ENCODE measurements at regions not wholly inside any gene's neighbourhood (a gene's known extent, or its start where the extent isn't known, plus 50 kb on each side); places are given as distances from the start of the nearest gene placed in this dataset.

DNA sequence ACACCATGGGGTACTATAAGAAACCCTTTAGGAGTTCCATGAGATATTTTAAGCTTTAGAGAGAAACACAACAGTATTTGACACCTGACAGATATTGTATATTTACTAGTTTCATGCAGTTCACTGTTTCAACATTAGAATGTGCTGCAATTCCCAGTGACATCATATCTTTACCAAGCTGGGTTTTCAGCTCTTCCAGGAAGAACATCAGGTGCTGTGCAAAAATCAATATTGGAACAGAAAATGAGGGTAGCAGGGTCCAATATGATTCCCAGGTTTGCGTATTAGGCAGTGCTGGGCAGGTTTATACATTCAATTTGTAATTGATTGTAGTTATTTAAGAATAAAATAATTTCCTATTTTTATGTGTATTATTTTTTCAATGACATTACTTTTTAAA lies 500.0 kb upstream of the EPHA7 start:
- H2AFZ ChIP-seq (ENCODE audit: low read length): no peak overlapping the region
- peaks cover 22% of the 10 kb centered on the region for H3K9me3 ChIP-seq (ENCODE audit: low read length)
- H4K20me1 ChIP-seq (ENCODE audit: insufficient read depth, low read depth, low read length): no peaks in the 10 kb centered on the region
- no peak overlapping the region for H3K27ac ChIP-seq (ENCODE audit: low read length)
- no peak overlapping the region for H3K4me3 ChIP-seq (ENCODE audit: low read length)
- H3K27me3 ChIP-seq (ENCODE audit: low read length): no peaks in the 10 kb centered on the region
- no peaks in the 10 kb centered on the region for H3K4me1 ChIP-seq (ENCODE audit: low read length)
- H3K36me3 ChIP-seq (ENCODE audit: insufficient read depth, low read length): no peaks in the 10 kb centered on the region
- DNase-seq: no peak
- no peaks in the 10 kb centered on the region for H3K9me2 ChIP-seq (replicated peaks; ENCODE audit: insufficient read depth, low read length)
- no peak overlapping the region for H3K9ac ChIP-seq (ENCODE audit: low read length)
- no peaks in the 10 kb centered on the region for H3K79me2 ChIP-seq (ENCODE audit: low read length)
- no peak overlapping the region for H3K4me2 ChIP-seq (ENCODE audit: low read depth, low read length, poor library complexity, severe bottlenecking)

DNA sequence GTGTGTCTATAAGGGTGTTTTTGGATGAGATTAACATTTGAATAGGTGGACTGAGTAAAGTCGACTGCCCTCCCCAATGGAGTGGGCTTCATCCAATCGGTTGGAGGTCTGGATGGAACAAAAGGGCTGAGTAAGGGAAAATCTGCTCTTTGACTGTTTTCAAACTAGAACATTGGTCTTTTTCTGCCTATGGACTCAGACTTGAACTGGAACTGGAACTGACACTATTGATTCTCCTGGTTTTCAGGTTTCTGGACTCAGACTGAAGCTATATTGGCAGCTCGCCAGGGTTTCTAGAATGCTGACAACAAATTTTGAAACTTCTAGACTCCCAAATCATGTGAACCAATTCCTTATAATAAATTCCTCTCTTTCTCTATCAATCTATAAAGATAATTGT lies 498.9 kb upstream of the EPHA7 start:
- no peak for DNase-seq
- Histone ChIP-seq H3K9ac (ENCODE audit: low read length) (no peak overlapping the region), H3K9me2 (replicated peaks; ENCODE audit: insufficient read depth, low read length) (no peaks in the 10 kb centered on the region), H3K27ac (ENCODE audit: low read length) (no peak overlapping the region), H3K79me2 (ENCODE audit: low read length) (no peaks in the 10 kb centered on the region), H3K4me2 (ENCODE audit: low read depth, low read length, poor library complexity, severe bottlenecking) (no peak overlapping the region), H3K36me3 (ENCODE audit: insufficient read depth, low read length) (no peaks in the 10 kb centered on the region), H3K27me3 (ENCODE audit: low read length) (no peaks in the 10 kb centered on the region), H3K9me3 (ENCODE audit: low read length) (peaks cover 19% of the 10 kb centered on the region), H2AFZ (ENCODE audit: low read length) (no peak overlapping the region), H3K4me1 (ENCODE audit: low read length) (no peaks in the 10 kb centered on the region), H4K20me1 (ENCODE audit: insufficient read depth, low read depth, low read length) (no peaks in the 10 kb centered on the region), H3K4me3 (ENCODE audit: low read length) (no peak overlapping the region)

DNA sequence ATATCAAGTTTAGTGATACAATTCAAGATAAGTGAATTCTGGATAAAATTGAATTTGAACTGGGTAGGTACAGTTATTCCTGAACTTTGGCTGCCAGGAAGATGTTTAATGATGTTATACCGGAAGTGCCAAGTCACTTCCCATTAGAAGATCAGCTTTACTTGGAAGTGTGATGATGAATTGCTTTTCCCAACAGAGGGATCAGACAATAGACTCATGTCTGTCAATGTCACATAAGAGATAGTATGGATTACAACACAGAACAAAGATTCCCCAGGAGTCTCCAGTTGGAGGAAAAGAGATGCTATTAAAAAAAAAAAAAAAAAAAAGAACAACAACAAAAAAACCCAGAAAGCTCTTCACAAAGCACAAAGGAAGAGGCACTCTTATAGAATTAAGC lies 497.9 kb upstream of the EPHA7 start:
- Histone ChIP-seq H3K27ac (ENCODE audit: low read length) (no peak overlapping the region), H2AFZ (ENCODE audit: low read length) (no peak overlapping the region), H3K9ac (ENCODE audit: low read length) (no peak overlapping the region), H3K9me2 (replicated peaks; ENCODE audit: insufficient read depth, low read length) (no peaks in the 10 kb centered on the region; the same call in 1 of the 2 replicates), H3K4me2 (ENCODE audit: low read depth, low read length, poor library complexity, severe bottlenecking) (no peak overlapping the region), H4K20me1 (ENCODE audit: insufficient read depth, low read depth, low read length) (no peaks in the 10 kb centered on the region), H3K4me1 (ENCODE audit: low read length) (no peaks in the 10 kb centered on the region), H3K4me3 (ENCODE audit: low read length) (no peak overlapping the region), H3K9me3 (ENCODE audit: low read length) (peaks cover 26% of the 10 kb centered on the region), H3K36me3 (ENCODE audit: insufficient read depth, low read length) (no peaks in the 10 kb centered on the region), H3K27me3 (ENCODE audit: low read length) (no peaks in the 10 kb centered on the region), H3K79me2 (ENCODE audit: low read length) (no peaks in the 10 kb centered on the region)
- no peak for DNase-seq

DNA sequence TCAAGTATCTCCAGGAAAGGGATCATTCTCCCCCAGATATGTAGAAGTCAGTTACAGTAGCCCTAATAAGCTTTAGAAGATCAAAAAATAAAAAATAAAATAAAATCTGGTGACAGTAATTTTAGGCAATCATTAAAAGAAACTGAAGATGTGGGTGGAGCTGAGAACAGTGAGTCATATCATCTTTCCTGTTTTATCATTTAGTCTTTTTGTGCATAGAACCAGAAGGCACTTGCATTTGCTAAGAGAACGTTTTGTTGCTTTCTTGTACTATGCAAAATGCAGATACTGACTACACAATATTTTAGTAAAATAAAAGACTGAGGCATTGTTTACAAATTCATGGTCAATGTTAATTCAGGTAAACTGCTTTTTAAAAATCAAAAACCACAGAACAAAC lies 497.4 kb upstream of the EPHA7 start:
- no peaks in the 10 kb centered on the region; the same call in 1 of the 2 replicates for H3K9me2 ChIP-seq (replicated peaks; ENCODE audit: insufficient read depth, low read length)
- no peak overlapping the region for H3K9ac ChIP-seq (ENCODE audit: low read length)
- H3K79me2 ChIP-seq (ENCODE audit: low read length): no peaks in the 10 kb centered on the region
- no peak for DNase-seq
- H3K4me2 ChIP-seq (ENCODE audit: low read depth, low read length, poor library complexity, severe bottlenecking): no peak overlapping the region
- H3K4me3 ChIP-seq (ENCODE audit: low read length): no peak overlapping the region
- no peaks in the 10 kb centered on the region for H4K20me1 ChIP-seq (ENCODE audit: insufficient read depth, low read depth, low read length)
- H3K27me3 ChIP-seq (ENCODE audit: low read length): no peaks in the 10 kb centered on the region
- no peak overlapping the region for H3K27ac ChIP-seq (ENCODE audit: low read length)
- H3K36me3 ChIP-seq (ENCODE audit: insufficient read depth, low read length): no peaks in the 10 kb centered on the region
- no peaks in the 10 kb centered on the region for H3K4me1 ChIP-seq (ENCODE audit: low read length)
- H2AFZ ChIP-seq (ENCODE audit: low read length): no peak overlapping the region
- peaks cover 29% of the 10 kb centered on the region for H3K9me3 ChIP-seq (ENCODE audit: low read length)

DNA sequence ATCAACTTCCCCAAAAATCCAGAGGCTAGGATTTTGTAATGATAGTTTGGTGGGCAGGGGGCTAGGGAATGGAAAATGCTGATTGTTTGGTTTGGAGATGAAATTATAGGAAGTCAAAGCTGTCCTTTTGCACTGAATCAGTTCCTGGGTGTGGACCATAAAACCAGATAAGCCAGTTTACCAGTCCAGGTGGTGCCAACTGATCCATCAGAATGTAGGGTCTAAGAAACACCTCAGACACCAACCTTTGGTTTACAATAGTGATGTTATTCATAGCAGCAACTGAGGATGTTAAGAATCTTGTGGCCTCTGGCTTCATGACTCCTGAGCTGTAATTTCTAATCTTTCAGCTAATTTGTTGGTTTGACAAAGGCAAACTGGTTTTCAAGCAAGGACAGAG lies 496.6 kb upstream of the EPHA7 start:
- DNase-seq: no peak

DNA sequence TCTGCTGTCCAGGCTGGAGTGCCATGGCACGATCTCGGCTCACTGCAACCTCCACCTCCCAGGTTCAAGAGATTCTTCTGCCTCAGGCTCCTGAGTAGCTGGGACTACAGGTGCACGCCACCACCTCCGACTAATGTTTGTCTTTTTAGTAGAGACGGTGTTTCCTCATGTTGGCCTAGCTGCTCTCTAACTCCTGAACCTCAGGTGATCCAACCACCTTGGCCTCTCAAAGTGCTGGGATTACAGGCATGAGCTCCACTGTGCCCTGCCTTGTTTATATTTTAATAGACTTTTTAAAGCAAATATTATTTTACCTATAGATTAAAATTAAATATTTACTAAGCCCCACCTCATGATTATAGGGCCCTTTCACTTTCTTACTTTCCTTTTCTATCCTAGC lies 483.2 kb upstream of the EPHA7 start:
- Histone ChIP-seq H3K27me3 (ENCODE audit: low read length) (no peaks in the 10 kb centered on the region), H3K4me1 (ENCODE audit: low read length) (no peaks in the 10 kb centered on the region), H3K9me2 (replicated peaks; ENCODE audit: insufficient read depth, low read length) (no peaks in the 10 kb centered on the region), H3K27ac (ENCODE audit: low read length) (no peak overlapping the region), H3K9me3 (ENCODE audit: low read length) (peaks cover 12% of the 10 kb centered on the region), H3K9ac (ENCODE audit: low read length) (no peak overlapping the region), H3K4me2 (ENCODE audit: low read depth, low read length, poor library complexity, severe bottlenecking) (no peak overlapping the region), H3K79me2 (ENCODE audit: low read length) (no peaks in the 10 kb centered on the region), H2AFZ (ENCODE audit: low read length) (no peak overlapping the region), H4K20me1 (ENCODE audit: insufficient read depth, low read depth, low read length) (no peaks in the 10 kb centered on the region), H3K4me3 (ENCODE audit: low read length) (no peak overlapping the region), H3K36me3 (ENCODE audit: insufficient read depth, low read length) (no peaks in the 10 kb centered on the region)
- DNase-seq: no peak

More for the DNA sequence above, 496.6 kb upstream of the EPHA7 start:
- peaks cover 32% of the 10 kb centered on the region for H3K9me3 ChIP-seq (ENCODE audit: low read length)
- no peaks in the 10 kb centered on the region for H3K27me3 ChIP-seq (ENCODE audit: low read length)
- no peaks in the 10 kb centered on the region for H4K20me1 ChIP-seq (ENCODE audit: insufficient read depth, low read depth, low read length)
- no peak overlapping the region for H3K27ac ChIP-seq (ENCODE audit: low read length)
- no peaks in the 10 kb centered on the region for H3K36me3 ChIP-seq (ENCODE audit: insufficient read depth, low read length)
- no peak overlapping the region for H2AFZ ChIP-seq (ENCODE audit: low read length)
- H3K79me2 ChIP-seq (ENCODE audit: low read length): no peaks in the 10 kb centered on the region
- H3K9me2 ChIP-seq (replicated peaks; ENCODE audit: insufficient read depth, low read length): no peaks in the 10 kb centered on the region; the same call in 1 of the 2 replicates
- no peaks in the 10 kb centered on the region for H3K4me1 ChIP-seq (ENCODE audit: low read length)
- no peak overlapping the region for H3K4me2 ChIP-seq (ENCODE audit: low read depth, low read length, poor library complexity, severe bottlenecking)
- no peak overlapping the region for H3K9ac ChIP-seq (ENCODE audit: low read length)
- no peak overlapping the region for H3K4me3 ChIP-seq (ENCODE audit: low read length)

DNA sequence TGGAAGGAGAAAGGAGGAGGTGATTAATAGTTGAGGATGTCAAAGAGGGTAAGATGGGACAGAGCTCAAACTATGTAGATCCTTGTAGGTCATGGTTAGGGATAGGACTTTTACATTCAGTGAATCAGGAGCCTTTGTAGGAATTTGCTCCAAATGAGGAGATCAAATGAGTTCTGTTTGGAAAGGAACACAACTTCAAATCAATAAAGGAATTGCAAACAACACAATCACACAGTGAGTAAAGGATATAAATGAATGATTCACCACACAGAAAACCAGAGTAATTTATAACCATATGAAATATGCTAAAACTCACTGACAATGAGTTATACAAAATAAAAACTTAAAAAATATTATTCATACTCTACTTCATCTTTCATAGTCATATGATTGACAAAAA lies 480.8 kb upstream of the EPHA7 start:
- no peak overlapping the region for H3K27ac ChIP-seq (ENCODE audit: low read length)
- H3K9ac ChIP-seq (ENCODE audit: low read length): no peak overlapping the region
- no peaks in the 10 kb centered on the region; the same call in 1 of the 2 replicates for H3K36me3 ChIP-seq (ENCODE audit: insufficient read depth, low read length)
- no peaks in the 10 kb centered on the region for H3K27me3 ChIP-seq (ENCODE audit: low read length)
- DNase-seq: no peak
- no peaks in the 10 kb centered on the region for H3K9me2 ChIP-seq (replicated peaks; ENCODE audit: insufficient read depth, low read length)
- peaks cover 26% of the 10 kb centered on the region for H3K9me3 ChIP-seq (ENCODE audit: low read length)
- H3K79me2 ChIP-seq (ENCODE audit: low read length): no peaks in the 10 kb centered on the region
- H4K20me1 ChIP-seq (ENCODE audit: insufficient read depth, low read depth, low read length): no peaks in the 10 kb centered on the region
- no peak overlapping the region for H3K4me2 ChIP-seq (ENCODE audit: low read depth, low read length, poor library complexity, severe bottlenecking)
- H3K4me3 ChIP-seq (ENCODE audit: low read length): no peak overlapping the region
- no peak overlapping the region for H2AFZ ChIP-seq (ENCODE audit: low read length)
- H3K4me1 ChIP-seq (ENCODE audit: low read length): no peaks in the 10 kb centered on the region

DNA sequence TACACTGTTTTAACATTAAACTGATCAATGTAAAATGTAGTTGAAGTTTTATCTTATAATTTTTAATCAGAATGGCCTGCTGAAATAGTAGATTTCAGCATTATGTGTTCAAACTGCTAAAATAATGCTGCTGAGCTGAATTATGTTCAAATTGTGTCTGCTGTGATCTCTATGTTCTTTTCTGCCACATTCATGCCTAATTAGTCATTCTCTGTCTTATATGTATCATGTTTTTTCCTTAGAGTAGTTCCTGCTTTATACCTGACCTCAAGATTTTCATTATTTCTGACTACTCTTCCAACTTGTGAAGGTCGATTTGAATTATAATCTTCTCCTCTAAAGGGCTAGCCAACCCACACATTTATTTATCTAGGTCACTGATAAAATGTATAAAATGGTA lies 476.7 kb upstream of the EPHA7 start:
- Histone ChIP-seq H3K9me2 (replicated peaks; ENCODE audit: insufficient read depth, low read length) (no peaks in the 10 kb centered on the region), H3K36me3 (ENCODE audit: insufficient read depth, low read length) (no peaks in the 10 kb centered on the region; the same call in 1 of the 2 replicates), H3K4me2 (ENCODE audit: low read depth, low read length, poor library complexity, severe bottlenecking) (no peak overlapping the region), H3K4me3 (ENCODE audit: low read length) (no peak overlapping the region), H3K4me1 (ENCODE audit: low read length) (no peaks in the 10 kb centered on the region), H2AFZ (ENCODE audit: low read length) (no peak overlapping the region), H3K27ac (ENCODE audit: low read length) (no peak overlapping the region), H3K79me2 (ENCODE audit: low read length) (no peaks in the 10 kb centered on the region), H3K9ac (ENCODE audit: low read length) (no peak overlapping the region), H4K20me1 (ENCODE audit: insufficient read depth, low read depth, low read length) (no peaks in the 10 kb centered on the region), H3K27me3 (ENCODE audit: low read length) (no peaks in the 10 kb centered on the region), H3K9me3 (ENCODE audit: low read length) (peaks cover 17% of the 10 kb centered on the region; the same call in 1 of the 2 replicates)
- no peak for DNase-seq

DNA sequence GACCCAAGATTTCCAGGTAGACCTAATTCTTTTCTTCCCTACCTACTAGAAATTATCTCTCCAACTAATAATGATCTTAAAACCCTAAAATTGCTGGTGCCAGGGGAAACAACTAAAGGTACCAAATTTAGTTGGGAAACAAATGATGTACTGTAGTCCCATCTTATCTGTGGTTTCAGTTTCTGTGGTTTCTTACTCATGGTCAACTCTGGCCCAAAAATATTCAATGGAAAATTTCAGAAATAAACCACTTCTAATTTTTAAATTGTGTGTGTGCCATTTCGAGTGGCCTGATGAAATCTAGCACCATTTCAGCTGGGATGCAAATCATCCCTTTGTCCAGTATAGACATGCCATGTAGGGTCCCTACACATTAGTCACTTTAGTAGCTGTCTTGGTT lies 475.2 kb upstream of the EPHA7 start:
- no peak overlapping the region for H2AFZ ChIP-seq (ENCODE audit: low read length)
- H4K20me1 ChIP-seq (ENCODE audit: insufficient read depth, low read depth, low read length): no peaks in the 10 kb centered on the region
- H3K4me2 ChIP-seq (ENCODE audit: low read depth, low read length, poor library complexity, severe bottlenecking): no peak overlapping the region
- no peaks in the 10 kb centered on the region for H3K27me3 ChIP-seq (ENCODE audit: low read length)
- H3K79me2 ChIP-seq (ENCODE audit: low read length): no peaks in the 10 kb centered on the region
- no peaks in the 10 kb centered on the region for H3K9me2 ChIP-seq (replicated peaks; ENCODE audit: insufficient read depth, low read length)
- no peak overlapping the region for H3K27ac ChIP-seq (ENCODE audit: low read length)
- no peaks in the 10 kb centered on the region; the same call in 1 of the 2 replicates for H3K36me3 ChIP-seq (ENCODE audit: insufficient read depth, low read length)
- DNase-seq: no peak
- no peak overlapping the region for H3K9ac ChIP-seq (ENCODE audit: low read length)
- no peak overlapping the region for H3K4me3 ChIP-seq (ENCODE audit: low read length)
- peaks cover 17% of the 10 kb centered on the region; the same call in 1 of the 2 replicates for H3K9me3 ChIP-seq (ENCODE audit: low read length)
- no peaks in the 10 kb centered on the region for H3K4me1 ChIP-seq (ENCODE audit: low read length)

All from Karpas-422 (cell line).